Astrocyte of the spinal cord (primary cell): ENCODE measurements at regions not wholly inside any gene's neighbourhood (a gene's known extent, or its start where the extent isn't known, plus 50 kb on each side); places are given as distances from the start of the nearest gene placed in this dataset.

Experiments
- DNase-seq: peaks from one replicate; pipeline ENCODE4 v3.0.0; 2011; ENCODE audit warnings: low read depth, low spot score
- H3K4me3 ChIP-seq: 2 replicates; pipeline ENCODE4 v1.5.1; 2011; ENCODE audit warnings: low read depth, mild to moderate bottlenecking, low read length, moderate library complexity
- CTCF ChIP-seq: IDR thresholded peaks from 2 replicates; pipeline ENCODE4 v1.5.1; 2012; ENCODE audit warnings: low read depth, mild to moderate bottlenecking, low read length, inconsistent platforms
- in situ Hi-C: cut with HindIII; loops from 2 replicates; pipeline ENCODE4 v1.10.0; 2017; ENCODE audit warnings: low sequenced_read_pairs

- DNase-seq: no peak
- in situ Hi-C loops: no loop called here
- no peak for TF ChIP-seq CTCF
- no peak overlapping the region for H3K4me3 ChIP-seq
Measured at GRCh38 chr2:145126146-145126545, 606.2 kb upstream of the ZEB2 start.

- TF ChIP-seq CTCF: no peak
- no peak for DNase-seq
- in situ Hi-C loops: no loop called here
- H3K4me3 ChIP-seq: no peak overlapping the region
Measured at GRCh38 chr2:145124085-145124484, 604.2 kb upstream of the ZEB2 start.

DNA sequence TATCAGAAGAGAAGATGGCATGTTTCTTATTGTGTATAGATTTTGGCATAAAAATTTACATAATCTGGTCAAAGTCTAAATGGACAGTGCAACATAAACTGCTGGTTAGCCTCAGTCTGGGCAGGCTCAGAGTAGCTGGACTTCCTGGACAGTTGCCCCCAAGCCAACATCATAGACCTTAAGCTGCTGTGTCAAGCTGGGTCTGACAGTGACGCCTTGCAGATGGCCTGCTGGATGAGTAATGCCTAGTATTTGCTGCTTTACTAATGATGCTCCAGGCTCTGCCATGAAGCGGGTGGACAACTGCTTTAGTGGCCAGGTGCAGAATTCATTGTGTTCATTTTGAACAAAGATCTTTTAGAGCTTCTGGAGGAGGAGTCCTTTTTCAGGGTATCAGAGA, 603.7 kb upstream of the ZEB2 start:
- no peak overlapping the region for H3K4me3 ChIP-seq
- in situ Hi-C loops: no loop called here
- DNase-seq: no peak
- no peak for TF ChIP-seq CTCF

DNA sequence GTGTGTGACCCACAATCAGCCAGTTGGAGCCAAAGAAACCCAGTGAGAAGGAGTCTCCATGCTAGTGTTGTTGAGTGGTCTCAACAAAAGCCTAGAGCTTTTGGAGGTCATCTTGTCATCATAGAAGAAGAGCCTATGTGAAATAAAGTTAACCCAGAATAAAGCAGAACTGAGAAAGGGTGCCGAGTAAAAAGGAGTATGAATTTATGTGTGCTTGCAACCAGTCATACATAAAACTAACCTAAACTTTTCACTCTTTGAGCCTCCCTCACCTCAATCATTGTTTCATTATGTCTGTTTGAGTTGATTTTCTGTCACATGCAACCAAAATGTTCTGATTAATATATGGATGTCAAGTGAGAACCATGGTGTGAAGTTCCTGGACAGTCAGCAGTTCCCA, 599.3 kb upstream of the ZEB2 start:
- in situ Hi-C loops: no loop called here
- TF ChIP-seq CTCF: no peak
- no peak for DNase-seq
- H3K4me3 ChIP-seq: no peak overlapping the region

GRCh38 chr2:145116834-145117725, 597.2 kb upstream of the ZEB2 start:
- no peak for DNase-seq
- in situ Hi-C loops: no loop called here
- no peak overlapping the region for H3K4me3 ChIP-seq
- TF ChIP-seq CTCF: no peak

DNA sequence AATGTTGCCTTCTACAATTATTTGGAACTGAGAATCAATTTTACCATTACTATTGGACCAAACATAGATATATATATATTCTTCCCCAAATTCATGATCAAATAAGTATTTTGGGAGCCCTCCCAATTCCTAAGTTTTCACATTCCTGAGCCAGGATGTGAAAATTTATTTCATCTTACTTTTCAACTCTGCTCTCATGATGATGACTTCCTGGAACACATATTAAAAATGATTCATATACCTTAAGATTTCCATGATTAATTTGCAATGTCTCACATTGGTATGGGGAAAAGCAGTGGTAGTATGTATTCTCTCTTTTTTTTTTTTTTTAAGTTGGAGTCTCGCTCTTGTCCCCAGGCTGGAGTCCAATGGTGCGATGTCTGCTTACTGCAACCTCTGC, 596.1 kb upstream of the ZEB2 start:
- DNase-seq: no peak
- no peak for TF ChIP-seq CTCF
- in situ Hi-C loops: no loop called here
- H3K4me3 ChIP-seq: no peak overlapping the region
